ENCODE measurements at regions not wholly inside any gene's neighbourhood (a gene's known extent, or its start where the extent isn't known, plus 50 kb on each side); places are given as distances from the start of the nearest gene placed in this dataset.

- no peaks in the 10 kb centered on the region for H3K9me3 Mint-ChIP-seq (ENCODE audit: low read depth)
- H3K36me3 Mint-ChIP-seq (ENCODE audit: low read depth): no peaks in the 10 kb centered on the region
- ChIA-PET POLR2A (no interaction called here), CTCF (interaction anchor here (1.8 to 2.3 kb wide), 2 partner anchors 11 to 98 kb away, joined by 6 to 10 read pairs; no protein-coding TSS in a partner anchor)
- H3K4me1 Mint-ChIP-seq: peaks cover 11% of the 10 kb centered on the region
- ATAC-seq (no peak), DNase-seq (no peak)
- no peak overlapping the region for H3K4me3 Mint-ChIP-seq
- intact Hi-C loops (cut with DNase I, micrococcal nuclease): loop anchor here (5.0 to 10.0 kb wide), 2 partner anchors 425 to 592 kb away; partner anchors contain the start of gene HOXD8 (in 1 of the 2)
- no peak overlapping the region for H3K27ac Mint-ChIP-seq
- H3K27me3 Mint-ChIP-seq: peaks cover 31% of the 10 kb centered on the region
Observed at GRCh38 chr2:176552501-176553135, 283.4 kb downstream of the MTX2 start.

- intact Hi-C loops (cut with DNase I, micrococcal nuclease): loop anchor here (1.0 to 10.0 kb wide), 8 partner anchors 85 to 591 kb away; partner anchors contain the start of gene HOXD8 (in 1 of the 2)
- ATAC-seq (peak; percentile 72), DNase-seq (peak; percentile 52)
- Mint-ChIP-seq H3K4me3 (peak overlapping the region; percentile 60), H3K36me3 (ENCODE audit: low read depth) (no peaks in the 10 kb centered on the region), H3K27me3 (peaks cover 32% of the 10 kb centered on the region), H3K4me1 (peaks cover 11% of the 10 kb centered on the region), H3K9me3 (ENCODE audit: low read depth) (no peaks in the 10 kb centered on the region), H3K27ac (peak overlapping the region; percentile 26)
- CTCF ChIA-PET: interaction anchor here (0.7 to 2.3 kb wide), 22 partner anchors 8 to 444 kb away, joined by 3 to 20 read pairs (median 6); no protein-coding TSS in a partner anchor
- POLR2A ChIA-PET: no interaction called here
Observed at GRCh38 chr2:176553685-176554100, 284.5 kb downstream of the MTX2 start.

GRCh38 chr2:176554101-176555048 is 285.1 kb downstream of the MTX2 start:
- peak overlapping the region; percentile 26 for H3K27ac Mint-ChIP-seq
- peaks cover 11% of the 10 kb centered on the region for H3K4me1 Mint-ChIP-seq
- ChIA-PET POLR2A (interaction anchor here (0.7 kb wide), 1 partner anchor 20 kb away, joined by 3 read pairs; no protein-coding TSS in a partner anchor), CTCF (interaction anchor here (0.6 to 2.3 kb wide), 37 partner anchors 9 to 1991 kb away, joined by 3 to 20 read pairs (median 4); no protein-coding TSS in a partner anchor)
- peaks cover 33% of the 10 kb centered on the region for H3K27me3 Mint-ChIP-seq
- ATAC-seq: peak; percentile 49
- intact Hi-C loops (cut with DNase I, micrococcal nuclease): loop anchor here (1.0 to 10.0 kb wide), 8 partner anchors 84 to 590 kb away; partner anchors contain the start of gene HOXD8 (in 1 of the 2)
- DNase-seq: peak; percentile 56
- no peaks in the 10 kb centered on the region for H3K36me3 Mint-ChIP-seq (ENCODE audit: low read depth)
- H3K4me3 Mint-ChIP-seq: peak overlapping the region; percentile 60
- H3K9me3 Mint-ChIP-seq (ENCODE audit: low read depth): no peaks in the 10 kb centered on the region

- Mint-ChIP-seq H3K4me1 (peaks cover 11% of the 10 kb centered on the region), H3K27me3 (peaks cover 41% of the 10 kb centered on the region), H3K9me3 (ENCODE audit: low read depth) (no peaks in the 10 kb centered on the region), H3K4me3 (no peak overlapping the region), H3K36me3 (ENCODE audit: low read depth) (no peaks in the 10 kb centered on the region), H3K27ac (no peak overlapping the region)
- DNase-seq: no peak
- POLR2A ChIA-PET: no interaction called here
- intact Hi-C loops (cut with DNase I, micrococcal nuclease): loop anchor here in 1 of 2 experiments (2.0 to 10.0 kb wide), 3 partner anchors 84 to 590 kb away; no protein-coding TSS in a partner anchor
- CTCF ChIA-PET: interaction anchor here (0.6 to 2.3 kb wide), 30 partner anchors 9 to 1131 kb away, joined by 3 to 20 read pairs (median 4); no protein-coding TSS in a partner anchor
- ATAC-seq: no peak
Observed at GRCh38 chr2:176555112-176555511, 285.9 kb downstream of the MTX2 start.

- Mint-ChIP-seq H3K36me3 (ENCODE audit: low read depth) (no peaks in the 10 kb centered on the region), H3K4me3 (no peak overlapping the region), H3K27ac (no peak overlapping the region), H3K27me3 (peaks cover 44% of the 10 kb centered on the region), H3K9me3 (ENCODE audit: low read depth) (no peaks in the 10 kb centered on the region), H3K4me1 (peaks cover 11% of the 10 kb centered on the region)
- ATAC-seq: no peak
- CTCF ChIA-PET: interaction anchor here (0.6 kb wide), 2 partner anchors 101 to 445 kb away, joined by 3 read pairs; no protein-coding TSS in a partner anchor
- intact Hi-C loops (cut with DNase I, micrococcal nuclease): loop anchor here in 1 of 2 experiments (2.0 to 10.0 kb wide), 3 partner anchors 83 to 589 kb away; no protein-coding TSS in a partner anchor
- no peak for DNase-seq
- POLR2A ChIA-PET: no interaction called here
Observed at GRCh38 chr2:176555781-176556180, 286.5 kb downstream of the MTX2 start.

- Mint-ChIP-seq H3K4me1 (peaks cover 11% of the 10 kb centered on the region), H3K36me3 (ENCODE audit: low read depth) (no peaks in the 10 kb centered on the region), H3K9me3 (ENCODE audit: low read depth) (no peaks in the 10 kb centered on the region), H3K27me3 (peaks cover 45% of the 10 kb centered on the region), H3K4me3 (no peak overlapping the region), H3K27ac (no peak overlapping the region)
- no peak for DNase-seq
- ATAC-seq: no peak
- ChIA-PET POLR2A (no interaction called here), CTCF (interaction anchor here (0.6 kb wide), 1 partner anchor 445 kb away, joined by 3 read pairs; no protein-coding TSS in a partner anchor)
- intact Hi-C loops (cut with DNase I, micrococcal nuclease): loop anchor here in 1 of 2 experiments (10.0 kb wide), 1 partner anchor 588 kb away; no protein-coding TSS in a partner anchor
Observed at GRCh38 chr2:176556373-176556772, 287.1 kb downstream of the MTX2 start.

GRCh38 chr2:176557821-176558220 is 288.6 kb downstream of the MTX2 start:
- POLR2A ChIA-PET: no interaction called here

GRCh38 chr2:176558574-176559140 is 289.4 kb downstream of the MTX2 start:
- intact Hi-C loops (cut with DNase I, micrococcal nuclease): loop anchor here in 1 of 2 experiments (10.0 kb wide), 1 partner anchor 586 kb away; no protein-coding TSS in a partner anchor
- ChIA-PET POLR2A (no interaction called here), CTCF (interaction anchor here (0.6 kb wide), 2 partner anchors 369 to 476 kb away, joined by 3 to 4 read pairs; no protein-coding TSS in a partner anchor)
- DNase-seq: no peak
- no peak overlapping the region for H3K27ac Mint-ChIP-seq
- no peaks in the 10 kb centered on the region for H3K36me3 Mint-ChIP-seq (ENCODE audit: low read depth)
- H3K27me3 Mint-ChIP-seq: peaks cover 47% of the 10 kb centered on the region
- no peak overlapping the region for H3K4me3 Mint-ChIP-seq
- no peaks in the 10 kb centered on the region for H3K9me3 Mint-ChIP-seq (ENCODE audit: low read depth)
- no peak for ATAC-seq
- peaks cover 9% of the 10 kb centered on the region for H3K4me1 Mint-ChIP-seq

More at GRCh38 chr2:176557821-176558220, 288.6 kb downstream of the MTX2 start:
- intact Hi-C loops (cut with DNase I, micrococcal nuclease): loop anchor here in 1 of 2 experiments (10.0 kb wide), 1 partner anchor 587 kb away; no protein-coding TSS in a partner anchor
- DNase-seq (no peak), ATAC-seq (no peak)
- Mint-ChIP-seq H3K4me3 (no peak overlapping the region), H3K9me3 (ENCODE audit: low read depth) (no peaks in the 10 kb centered on the region), H3K36me3 (ENCODE audit: low read depth) (no peaks in the 10 kb centered on the region), H3K27me3 (peaks cover 46% of the 10 kb centered on the region), H3K27ac (no peak overlapping the region), H3K4me1 (peaks cover 11% of the 10 kb centered on the region)
- CTCF ChIA-PET: no interaction called here

GRCh38 chr2:176560296-176560695 is 291.1 kb downstream of the MTX2 start:
- ATAC-seq: no peak
- no peak overlapping the region for H3K27ac Mint-ChIP-seq
- POLR2A ChIA-PET: no interaction called here
- H3K4me3 Mint-ChIP-seq: no peak overlapping the region
- no peaks in the 10 kb centered on the region for H3K4me1 Mint-ChIP-seq
- DNase-seq: no peak
- no peaks in the 10 kb centered on the region for H3K36me3 Mint-ChIP-seq (ENCODE audit: low read depth)
- peaks cover 48% of the 10 kb centered on the region for H3K27me3 Mint-ChIP-seq
- intact Hi-C loops (cut with DNase I, micrococcal nuclease): no loop called here
- CTCF ChIA-PET: interaction anchor here (0.6 to 1.3 kb wide), 4 partner anchors 10 to 1720 kb away, joined by 3 read pairs; no protein-coding TSS in a partner anchor
- H3K9me3 Mint-ChIP-seq (ENCODE audit: low read depth): no peaks in the 10 kb centered on the region

GRCh38 chr2:176561706-176562105 is 292.5 kb downstream of the MTX2 start:
- Mint-ChIP-seq H3K4me1 (no peaks in the 10 kb centered on the region), H3K36me3 (ENCODE audit: low read depth) (no peaks in the 10 kb centered on the region), H3K4me3 (no peak overlapping the region), H3K9me3 (ENCODE audit: low read depth) (no peaks in the 10 kb centered on the region), H3K27me3 (peaks cover 49% of the 10 kb centered on the region), H3K27ac (no peak overlapping the region)
- intact Hi-C loops (cut with DNase I, micrococcal nuclease): no loop called here
- ATAC-seq (no peak), DNase-seq (no peak)
- CTCF ChIA-PET: no interaction called here
- POLR2A ChIA-PET: no interaction called here

Measured in activated CD4-positive, alpha-beta T cell treated with anti-CD3 and anti-CD28 coated beads for 36 hours (primary cell).